ENCODE measurements at regions not wholly inside any gene's neighbourhood (a gene's known extent, or its start where the extent isn't known, plus 50 kb on each side); places are given as distances from the start of the nearest gene placed in this dataset.

- TF ChIP-seq CTCF (IDR thresholded peaks at IDR 0.05; ENCODE audit: borderline replicate concordance, extremely low read depth, low read length, poor library complexity, severe bottlenecking) (no peak), EZH2 (IDR thresholded peaks at IDR 0.05; ENCODE audit: borderline replicate concordance, low read depth, low read length, severe bottlenecking) (no peak)
Measured at GRCh38 chr20:50393242-50393641, 116.9 kb upstream of the PTPN1 start.

All from DND-41 (cell line).